ENCODE measurements at regions not wholly inside any gene's neighbourhood (a gene's known extent, or its start where the extent isn't known, plus 50 kb on each side); places are given as distances from the start of the nearest gene placed in this dataset.

DNA sequence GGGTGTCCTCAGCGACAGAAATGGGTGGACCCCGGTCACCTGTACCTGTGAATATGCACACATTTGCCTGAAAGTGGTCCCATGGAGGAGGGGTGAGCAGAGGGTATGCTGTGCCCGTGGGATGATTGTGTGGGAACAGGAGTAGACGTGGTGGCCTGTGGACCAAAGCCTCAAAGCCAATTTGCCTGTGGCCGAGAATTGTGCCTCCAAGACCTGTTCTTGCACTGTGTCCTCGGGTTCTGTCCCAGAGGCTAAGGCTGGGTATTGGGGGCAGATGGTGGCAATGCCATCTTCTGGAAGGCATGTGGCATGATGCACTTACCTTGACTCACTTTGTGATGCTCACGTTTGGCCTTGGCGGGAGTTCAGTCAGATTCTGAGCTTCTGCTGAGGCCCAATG is 351.0 kb downstream of the TCERG1L start:
- Histone ChIP-seq H3K4me2 (ENCODE audit: low read length) (no peak overlapping the region), H3K4me3 (ENCODE audit: low read depth, low read length, poor library complexity, severe bottlenecking) (no peak overlapping the region), H2AFZ (ENCODE audit: low read length) (no peak overlapping the region), H3K9ac (ENCODE audit: low read length) (no peak overlapping the region), H3K79me2 (ENCODE audit: insufficient read depth, low read length) (no peaks in the 10 kb centered on the region), H3K27ac (ENCODE audit: low read depth, low read length, poor library complexity, severe bottlenecking) (no peak overlapping the region), H3K4me1 (ENCODE audit: insufficient read depth, low read length, severe bottlenecking) (no peaks in the 10 kb centered on the region), H4K20me1 (ENCODE audit: insufficient read depth, low read length) (no peaks in the 10 kb centered on the region), H3K27me3 (ENCODE audit: insufficient read depth, low read length) (no peaks in the 10 kb centered on the region; the same call in 1 of the 2 replicates), H3K9me2 (ENCODE audit: low read depth, low read length) (no peaks in the 10 kb centered on the region), H3K36me3 (ENCODE audit: insufficient read depth, low read length) (no peaks in the 10 kb centered on the region), H3F3A (ENCODE audit: insufficient read depth, low read length) (no peaks in the 10 kb centered on the region), H3K9me3 (ENCODE audit: low read length) (no peaks in the 10 kb centered on the region)
- no peak for TF ChIP-seq EZH2 (IDR thresholded peaks at IDR 0.05; ENCODE audit: borderline replicate concordance, low read length)
- TF ChIP-seq, protein P1, sequence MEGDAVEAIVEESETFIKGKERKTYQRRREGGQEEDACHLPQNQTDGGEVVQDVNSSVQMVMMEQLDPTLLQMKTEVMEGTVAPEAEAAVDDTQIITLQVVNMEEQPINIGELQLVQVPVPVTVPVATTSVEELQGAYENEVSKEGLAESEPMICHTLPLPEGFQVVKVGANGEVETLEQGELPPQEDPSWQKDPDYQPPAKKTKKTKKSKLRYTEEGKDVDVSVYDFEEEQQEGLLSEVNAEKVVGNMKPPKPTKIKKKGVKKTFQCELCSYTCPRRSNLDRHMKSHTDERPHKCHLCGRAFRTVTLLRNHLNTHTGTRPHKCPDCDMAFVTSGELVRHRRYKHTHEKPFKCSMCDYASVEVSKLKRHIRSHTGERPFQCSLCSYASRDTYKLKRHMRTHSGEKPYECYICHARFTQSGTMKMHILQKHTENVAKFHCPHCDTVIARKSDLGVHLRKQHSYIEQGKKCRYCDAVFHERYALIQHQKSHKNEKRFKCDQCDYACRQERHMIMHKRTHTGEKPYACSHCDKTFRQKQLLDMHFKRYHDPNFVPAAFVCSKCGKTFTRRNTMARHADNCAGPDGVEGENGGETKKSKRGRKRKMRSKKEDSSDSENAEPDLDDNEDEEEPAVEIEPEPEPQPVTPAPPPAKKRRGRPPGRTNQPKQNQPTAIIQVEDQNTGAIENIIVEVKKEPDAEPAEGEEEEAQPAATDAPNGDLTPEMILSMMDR (IDR thresholded peaks at IDR 0.05; ENCODE audit: low read length) = no peak

DNA sequence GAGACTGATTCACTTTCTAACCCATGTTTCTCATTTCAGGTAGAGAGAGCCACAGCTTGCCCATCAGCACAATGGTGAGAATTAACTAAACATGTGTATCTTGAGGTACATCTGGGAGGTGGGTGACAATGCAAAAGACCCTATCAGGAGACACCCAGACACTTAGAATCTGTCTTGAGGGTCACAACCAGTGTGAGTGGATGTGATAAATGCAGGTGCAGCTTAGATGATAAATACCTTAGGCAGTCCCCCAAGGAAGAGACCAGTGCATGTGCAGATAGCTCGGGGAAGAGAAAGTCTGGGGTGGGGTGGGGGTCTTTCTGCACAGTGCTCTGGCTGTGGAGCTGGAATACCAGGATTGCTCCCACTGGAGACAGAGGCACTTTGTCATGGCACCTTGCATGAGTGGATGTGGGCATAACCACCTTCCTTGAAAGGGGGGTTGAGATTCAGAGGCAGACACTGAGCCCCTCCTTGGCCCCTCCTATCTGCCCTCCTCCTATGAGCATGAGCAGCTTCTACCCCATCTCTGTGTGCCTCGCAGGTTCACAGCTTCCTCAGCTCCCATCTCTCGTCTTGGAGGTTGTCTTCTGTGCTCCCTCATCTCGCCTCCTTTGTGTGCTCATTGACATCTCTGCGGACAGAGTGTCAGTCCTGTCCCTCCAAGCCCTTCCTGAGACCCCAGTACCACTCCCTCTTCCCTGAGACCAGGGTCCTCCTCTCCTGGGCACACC is 349.8 kb downstream of the TCERG1L start:
- Histone ChIP-seq H3K9me3 (ENCODE audit: low read length) (no peaks in the 10 kb centered on the region), H3K4me1 (ENCODE audit: insufficient read depth, low read length, severe bottlenecking) (no peaks in the 10 kb centered on the region), H3K79me2 (ENCODE audit: insufficient read depth, low read length) (no peaks in the 10 kb centered on the region), H3F3A (ENCODE audit: insufficient read depth, low read length) (no peaks in the 10 kb centered on the region), H3K9ac (ENCODE audit: low read length) (no peak overlapping the region), H3K9me2 (ENCODE audit: low read depth, low read length) (no peaks in the 10 kb centered on the region), H3K4me2 (ENCODE audit: low read length) (no peak overlapping the region), H3K27me3 (ENCODE audit: insufficient read depth, low read length) (no peaks in the 10 kb centered on the region; the same call in 1 of the 2 replicates), H3K36me3 (ENCODE audit: insufficient read depth, low read length) (no peaks in the 10 kb centered on the region), H2AFZ (ENCODE audit: low read length) (no peak overlapping the region), H4K20me1 (ENCODE audit: insufficient read depth, low read length) (no peaks in the 10 kb centered on the region), H3K4me3 (ENCODE audit: low read depth, low read length, poor library complexity, severe bottlenecking) (no peak overlapping the region), H3K27ac (ENCODE audit: low read depth, low read length, poor library complexity, severe bottlenecking) (no peak overlapping the region)
- TF ChIP-seq, protein P1 (IDR thresholded peaks at IDR 0.05; ENCODE audit: low read length) = no peak
- no peak for TF ChIP-seq EZH2 (IDR thresholded peaks at IDR 0.05; ENCODE audit: borderline replicate concordance, low read length)

DNA sequence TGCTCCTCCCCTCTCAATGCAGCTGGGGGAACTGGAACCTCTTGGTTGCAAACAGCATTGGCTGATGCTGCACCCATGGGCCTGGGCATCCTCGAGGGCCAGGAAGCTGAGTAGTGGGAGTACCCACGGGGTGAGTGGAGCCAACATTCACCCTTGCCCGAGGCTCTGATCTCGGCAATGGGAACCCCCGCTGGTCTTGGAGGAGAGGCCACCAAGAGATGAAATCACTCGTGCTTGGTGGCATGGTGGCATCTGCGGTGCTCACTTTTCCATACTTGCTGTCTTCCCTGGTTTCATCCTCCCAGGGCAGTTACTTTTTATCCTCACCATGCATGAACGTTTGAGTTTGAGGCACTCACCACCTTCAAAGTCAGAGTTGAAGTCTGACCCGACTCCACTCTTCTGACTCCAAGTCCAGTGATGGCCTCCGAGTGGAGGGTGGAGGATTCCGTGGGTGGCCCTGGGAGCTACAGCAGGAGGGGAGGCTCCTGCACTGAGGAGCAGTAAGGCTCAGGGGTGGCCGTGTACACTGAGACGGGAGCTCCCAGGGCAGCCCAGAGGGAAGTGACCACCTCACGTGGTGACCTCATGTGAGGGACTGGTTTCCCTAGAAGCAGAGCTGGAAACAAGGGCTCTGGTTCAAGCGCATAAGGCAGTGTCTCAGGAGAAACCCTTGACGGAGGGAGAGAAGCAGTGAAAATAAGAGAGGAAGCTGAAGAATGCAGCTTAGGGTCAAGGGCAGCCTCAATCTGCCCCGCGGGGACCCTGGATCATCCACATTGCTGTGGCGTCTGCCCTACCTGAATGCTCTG is 349.1 kb downstream of the TCERG1L start:
- Histone ChIP-seq H3K27ac (ENCODE audit: low read depth, low read length, poor library complexity, severe bottlenecking) (no peak overlapping the region), H3K9me3 (ENCODE audit: low read length) (no peaks in the 10 kb centered on the region), H3K4me1 (ENCODE audit: insufficient read depth, low read length, severe bottlenecking) (no peaks in the 10 kb centered on the region), H3K27me3 (ENCODE audit: insufficient read depth, low read length) (no peaks in the 10 kb centered on the region; the same call in 1 of the 2 replicates), H3K9me2 (ENCODE audit: low read depth, low read length) (no peaks in the 10 kb centered on the region), H3F3A (ENCODE audit: insufficient read depth, low read length) (no peaks in the 10 kb centered on the region), H3K4me3 (ENCODE audit: low read depth, low read length, poor library complexity, severe bottlenecking) (no peak overlapping the region), H4K20me1 (ENCODE audit: insufficient read depth, low read length) (no peaks in the 10 kb centered on the region), H3K79me2 (ENCODE audit: insufficient read depth, low read length) (no peaks in the 10 kb centered on the region), H3K9ac (ENCODE audit: low read length) (no peak overlapping the region), H2AFZ (ENCODE audit: low read length) (no peak overlapping the region), H3K4me2 (ENCODE audit: low read length) (no peak overlapping the region), H3K36me3 (ENCODE audit: insufficient read depth, low read length) (no peaks in the 10 kb centered on the region)
- TF ChIP-seq, protein P1 (IDR thresholded peaks at IDR 0.05; ENCODE audit: low read length) = no peak
- TF ChIP-seq EZH2 (IDR thresholded peaks at IDR 0.05; ENCODE audit: borderline replicate concordance, low read length) = no peak
